Pons (tissue), 1 donor: ENCODE measurements at regions not wholly inside any gene's neighbourhood (a gene's known extent, or its start where the extent isn't known, plus 50 kb on each side); places are given as distances from the start of the nearest gene placed in this dataset.
A peak's percentile ranks its signal among the peaks of the same experiment; 100 is the strongest.

Experiments used
- DNase-seq: peaks from one replicate; pipeline ENCODE4 v3.0.0-alpha.2; 2016; ENCODE audit warnings: low spot score

GRCh38 chr6:145485288-145485687 is 250.0 kb downstream of the EPM2A start:
- no peak for DNase-seq

- DNase-seq = no peak
Measured at GRCh38 chr6:145486306-145486705, 249.0 kb downstream of the EPM2A start.

DNA sequence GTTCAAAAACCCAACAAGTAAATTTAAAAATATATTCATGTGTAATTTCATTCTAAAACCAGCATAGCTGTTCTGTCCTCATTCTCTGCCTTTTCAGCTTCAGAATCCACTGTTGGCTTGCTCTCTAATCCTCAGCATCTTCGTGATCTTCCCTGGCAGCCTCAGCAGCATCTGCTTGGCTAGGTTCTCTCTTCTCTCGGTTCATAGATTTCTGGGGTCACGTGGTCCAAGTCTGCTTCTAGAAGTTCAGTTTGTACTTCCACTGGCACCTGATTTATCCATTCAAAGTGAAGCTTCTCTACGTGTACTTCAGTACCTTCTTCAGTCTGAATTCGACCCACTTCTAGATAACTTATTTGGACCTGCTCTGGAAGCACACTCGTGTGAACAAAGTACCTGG is 245.7 kb downstream of the EPM2A start:
- no peak for DNase-seq

- no peak for DNase-seq
Measured at GRCh38 chr6:145490068-145490467, 245.3 kb downstream of the EPM2A start.

GRCh38 chr6:145491126-145491525 is 244.2 kb downstream of the EPM2A start:
- DNase-seq = no peak

- no peak for DNase-seq
Measured at GRCh38 chr6:145497006-145497405, 238.3 kb downstream of the EPM2A start.

DNA sequence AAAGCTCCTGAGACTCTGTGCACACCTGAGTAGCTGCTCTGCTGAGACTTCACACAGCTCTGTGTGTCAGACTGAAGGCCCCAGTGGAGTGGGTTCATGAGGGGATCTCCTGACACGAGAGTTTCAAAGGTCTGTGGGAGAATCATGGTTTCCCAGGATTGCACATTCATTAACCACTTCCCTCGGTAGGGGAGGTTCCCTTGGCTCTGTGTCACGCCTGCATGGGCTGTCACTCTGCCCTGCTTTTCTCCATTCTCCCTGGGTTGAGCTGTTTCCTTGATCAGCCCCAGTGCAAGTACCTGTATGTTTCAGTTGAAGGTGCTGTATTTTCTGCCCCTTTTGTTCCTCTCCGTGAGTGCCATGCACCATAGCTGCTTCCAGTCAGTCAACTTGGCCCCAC is 236.9 kb downstream of the EPM2A start:
- DNase-seq = no peak

DNA sequence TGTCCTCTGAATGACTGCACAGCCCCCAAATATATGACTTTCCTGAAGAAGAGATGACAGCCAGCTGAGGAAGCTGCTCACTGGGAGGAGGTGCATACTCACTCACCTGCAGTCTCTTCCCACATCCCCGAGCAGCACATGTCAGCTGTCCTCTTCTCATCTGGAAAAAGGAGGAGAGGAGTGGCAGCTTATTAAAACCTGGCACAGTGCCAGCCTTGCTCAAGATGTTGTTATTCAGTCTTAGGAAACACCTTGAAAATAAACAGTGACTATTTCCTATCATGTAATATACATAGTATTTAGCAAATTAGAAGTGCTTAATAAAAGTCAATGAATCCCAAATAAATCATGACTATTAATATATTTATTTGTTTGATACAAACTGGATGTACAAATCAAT is 232.9 kb downstream of the EPM2A start:
- peak; percentile 30 for DNase-seq

DNA sequence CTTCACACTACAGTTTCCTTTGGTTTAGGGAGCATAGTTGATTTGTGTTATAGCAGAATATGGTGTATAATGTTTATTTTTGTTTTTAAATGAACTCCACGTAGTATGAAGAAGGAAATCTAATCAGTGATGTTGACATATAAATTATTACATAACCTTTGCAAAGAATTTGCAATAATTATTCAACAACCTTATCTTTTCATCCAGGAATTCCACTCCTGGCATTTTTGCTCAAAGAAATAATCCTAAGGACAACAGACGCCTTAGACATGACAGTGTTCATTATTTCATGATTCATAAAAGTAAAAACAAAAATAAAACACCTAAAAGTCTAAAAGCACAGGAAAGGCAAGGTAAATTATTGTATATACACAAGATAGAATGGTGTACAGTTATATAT is 229.2 kb downstream of the EPM2A start:
- no peak for DNase-seq

- no peak for DNase-seq
Measured at GRCh38 chr6:145506565-145506964, 228.8 kb downstream of the EPM2A start.

DNA sequence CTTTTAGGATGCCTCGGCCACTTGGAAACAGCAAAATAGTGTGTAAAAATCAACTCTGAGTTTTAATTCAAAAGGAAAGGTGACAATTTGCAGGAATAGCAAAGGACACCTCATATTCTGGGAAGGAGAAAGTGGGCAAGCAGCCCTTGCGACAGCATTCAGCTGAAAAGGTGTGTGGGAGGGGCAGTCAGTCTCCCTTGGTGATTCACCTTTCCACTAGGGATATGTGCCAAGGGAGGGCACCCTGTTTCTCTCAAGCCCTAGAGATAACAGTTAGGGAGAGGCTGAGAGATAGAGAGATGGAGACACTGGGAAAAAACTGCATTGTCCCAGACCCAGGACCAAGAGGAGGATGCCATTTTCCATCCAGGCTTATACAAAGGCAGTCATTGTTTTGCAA is 228.1 kb downstream of the EPM2A start:
- no peak for DNase-seq

- no peak for DNase-seq
Measured at GRCh38 chr6:145508107-145508506, 227.2 kb downstream of the EPM2A start.

DNA sequence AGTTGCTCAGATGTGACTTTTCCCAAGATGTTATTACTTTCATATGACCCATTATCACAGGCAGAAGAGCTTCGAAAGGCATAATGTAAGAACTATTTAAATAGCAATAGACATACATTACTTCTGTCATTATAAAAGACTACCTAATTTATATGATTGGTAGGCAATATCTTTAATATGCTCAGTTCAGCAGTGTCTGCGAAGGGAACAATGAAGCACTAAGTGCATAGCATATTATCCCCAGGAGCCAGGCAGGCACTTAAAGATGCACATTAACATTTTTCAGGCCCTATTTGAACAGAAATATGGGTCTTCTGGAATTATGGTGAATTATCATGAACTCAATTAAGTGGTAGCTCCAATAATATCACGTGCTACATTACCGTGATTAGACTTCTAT is 217.8 kb downstream of the EPM2A start:
- DNase-seq = no peak

DNA sequence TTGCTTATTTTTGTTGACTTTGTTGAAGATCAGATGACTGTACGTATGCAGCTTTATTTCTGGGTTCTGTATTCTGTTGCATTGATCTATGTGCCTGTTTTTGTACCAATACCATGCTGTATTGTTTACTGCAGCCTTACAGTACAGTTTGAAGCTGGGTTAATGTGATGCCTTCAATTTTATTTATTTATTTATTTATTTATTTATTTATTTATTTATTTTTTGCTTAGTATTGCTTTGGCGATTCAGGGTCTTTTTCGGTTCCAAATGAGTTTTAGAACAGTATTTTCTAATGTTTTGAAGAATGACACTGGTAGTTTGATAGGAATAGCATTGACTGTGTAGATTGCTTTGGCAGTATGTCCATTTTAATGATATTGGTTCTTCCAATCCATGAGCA is 210.3 kb downstream of the EPM2A start:
- DNase-seq = no peak

DNA sequence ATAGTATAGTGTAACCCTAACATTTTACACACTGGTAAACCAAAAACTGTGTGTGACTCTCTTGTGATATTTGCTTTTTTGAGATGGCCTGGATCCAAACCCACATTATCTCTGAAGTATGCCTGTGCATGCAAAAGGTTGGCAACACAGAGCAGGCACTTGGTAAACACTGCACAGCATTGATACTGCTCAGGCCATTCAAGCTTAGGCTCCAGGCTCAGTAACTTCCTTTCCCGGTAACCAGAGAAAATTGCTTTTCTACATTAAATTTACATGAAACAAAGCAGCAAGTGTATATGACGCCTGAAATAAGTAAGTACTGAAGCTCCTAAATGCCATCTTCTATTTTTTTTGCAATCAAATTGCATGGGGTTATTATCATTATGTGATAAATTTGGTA is 205.7 kb downstream of the EPM2A start:
- no peak for DNase-seq

DNA sequence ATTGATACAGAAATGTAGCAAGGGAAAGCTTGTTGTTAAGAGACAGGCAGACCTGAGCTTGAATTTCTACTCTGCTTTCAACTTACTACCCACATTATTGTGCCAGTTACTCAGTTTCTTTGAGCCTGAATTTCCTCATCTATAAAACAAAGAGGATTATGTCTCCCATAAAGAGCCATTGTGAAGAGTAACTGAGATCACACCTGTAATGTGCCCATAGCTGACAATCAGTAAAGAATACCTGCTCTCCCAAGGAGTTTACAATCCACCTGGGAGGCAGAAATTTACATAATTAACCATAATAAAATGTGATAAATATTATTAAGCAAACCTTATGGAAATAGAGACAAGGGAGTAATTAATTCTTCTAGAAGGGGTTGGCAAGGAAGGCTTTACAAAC is 204.9 kb downstream of the EPM2A start:
- DNase-seq = no peak

DNA sequence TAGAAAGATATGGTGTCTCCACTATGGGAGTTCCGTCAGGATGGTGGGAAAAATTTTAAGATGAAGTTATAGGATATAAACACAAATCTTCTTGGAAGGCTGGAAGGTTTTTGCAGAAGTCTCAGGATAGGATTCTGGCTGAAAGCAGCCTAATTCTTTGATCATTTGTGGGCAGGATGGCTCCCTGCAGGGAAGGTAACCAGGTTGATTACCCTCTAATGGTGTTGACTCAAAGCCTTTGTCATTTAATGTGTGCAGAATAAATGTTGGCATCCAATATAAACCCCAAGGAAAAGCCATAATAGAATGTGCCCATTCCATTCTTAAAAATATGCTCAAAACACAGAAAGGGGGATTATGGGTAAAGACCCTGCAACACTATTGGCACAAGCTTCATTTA is 204.3 kb downstream of the EPM2A start:
- DNase-seq = no peak

DNA sequence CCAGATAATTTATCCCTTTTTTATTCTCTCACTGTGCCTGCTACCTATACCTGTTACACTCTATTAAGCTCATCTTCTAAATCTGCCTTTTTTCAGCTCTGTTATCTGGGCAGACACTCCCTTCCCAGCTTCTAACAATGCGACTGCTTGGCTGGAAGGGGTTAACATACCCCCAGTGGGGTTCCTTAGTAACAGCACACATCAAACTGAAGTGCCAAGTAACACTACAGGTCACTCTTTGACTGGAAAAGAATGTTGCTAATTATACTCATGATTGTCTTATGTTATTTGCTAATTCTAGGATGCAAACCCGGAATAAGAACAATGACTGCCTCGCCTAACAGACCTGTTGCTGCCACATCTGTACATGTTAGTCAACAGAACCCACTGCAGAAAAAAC is 203.5 kb downstream of the EPM2A start:
- DNase-seq = no peak

- no peak for DNase-seq
Measured at GRCh38 chr6:145532361-145532760, 203.0 kb downstream of the EPM2A start.

GRCh38 chr6:145534989-145535388 is 200.3 kb downstream of the EPM2A start:
- DNase-seq = no peak

- DNase-seq = no peak
Measured at GRCh38 chr6:145538989-145539388, 196.3 kb downstream of the EPM2A start.

DNA sequence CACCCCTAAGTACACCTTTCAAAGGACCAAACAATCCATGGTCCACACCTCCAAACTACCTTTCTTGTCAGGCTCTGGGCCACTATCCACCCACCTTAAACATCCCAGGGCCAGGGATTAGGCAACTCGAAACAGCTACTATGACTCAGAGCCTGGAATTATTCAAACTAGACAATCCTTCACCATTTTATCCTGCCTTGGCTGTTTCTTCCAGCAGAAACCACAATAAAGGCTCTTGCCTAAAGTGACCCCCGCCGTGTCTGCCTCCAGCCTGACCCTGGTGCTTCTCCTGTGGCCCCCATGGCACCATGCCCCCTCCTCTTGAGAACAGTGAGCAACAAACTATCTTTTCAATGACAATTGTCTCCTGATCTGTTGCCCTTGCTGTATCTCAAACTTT is 195.5 kb downstream of the EPM2A start:
- DNase-seq = no peak

GRCh38 chr6:145540741-145541140 is 194.6 kb downstream of the EPM2A start:
- no peak for DNase-seq

DNA sequence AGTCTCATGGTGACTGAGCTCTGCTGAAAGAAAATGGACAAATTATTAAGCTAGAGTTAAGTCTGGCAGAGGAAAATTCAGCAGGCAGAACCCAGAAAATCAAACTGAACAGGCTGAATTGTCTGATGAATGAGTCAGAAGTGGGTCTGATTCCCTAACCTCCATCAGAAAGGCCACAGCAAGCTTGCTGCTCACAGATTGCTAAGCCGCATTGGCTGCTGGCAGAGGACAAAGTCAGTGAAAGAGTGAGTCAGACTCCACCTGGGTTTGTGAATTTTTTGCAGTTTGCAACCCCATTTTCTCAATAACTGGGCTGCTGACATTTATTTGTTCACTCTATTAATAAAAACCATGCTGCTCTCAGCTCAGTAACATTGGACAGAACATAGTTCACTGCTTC is 191.3 kb downstream of the EPM2A start:
- DNase-seq = peak; percentile 24

- no peak for DNase-seq
Measured at GRCh38 chr6:145544514-145544913, 190.8 kb downstream of the EPM2A start.
